GM18502 (cell line): ENCODE measurements at regions not wholly inside any gene's neighbourhood (a gene's known extent, or its start where the extent isn't known, plus 50 kb on each side); places are given as distances from the start of the nearest gene placed in this dataset.
"Not testable (repeated sequence)": the region's sequence is repeated elsewhere in the genome, so short reads cannot be mapped to it uniquely, and the experiment has no call there.

Source experiments
- ATAC-seq: cut with Tn5 transposase; IDR thresholded peaks from one replicate; pipeline ENCODE4 v1.9.1; 2021; ENCODE audit warnings: mild to moderate bottlenecking; ENCODE audit not compliant: unreplicated experiment, poor library complexity

DNA sequence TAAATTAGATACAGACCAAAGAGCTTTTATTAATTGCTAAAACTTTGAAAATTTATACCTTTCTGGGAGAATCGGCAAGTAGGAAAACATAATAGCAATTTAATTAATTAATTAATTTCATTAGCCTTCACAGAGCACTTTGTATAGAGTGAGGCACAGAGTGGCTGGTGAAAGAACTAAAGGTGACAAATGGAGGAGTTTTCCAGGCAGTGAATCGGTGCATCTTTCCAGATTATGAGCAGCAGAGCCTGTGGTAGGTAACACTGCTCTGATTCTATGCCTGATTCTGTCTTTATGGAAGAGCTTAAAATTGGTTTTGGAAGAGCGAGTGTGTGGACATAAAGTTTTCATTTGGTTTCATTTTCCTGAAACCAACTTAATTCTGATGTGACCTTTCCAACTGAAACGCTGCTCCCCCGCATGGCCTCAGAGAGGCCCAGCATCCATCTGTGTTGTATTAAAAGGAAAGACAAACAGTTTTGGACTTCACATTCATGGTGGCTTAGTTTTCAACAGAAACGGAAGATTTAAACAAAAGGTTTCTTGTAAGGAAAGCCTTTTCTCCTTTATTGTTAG is 188.9 kb upstream of the RPS23 start:
- ATAC-seq: no peak

DNA sequence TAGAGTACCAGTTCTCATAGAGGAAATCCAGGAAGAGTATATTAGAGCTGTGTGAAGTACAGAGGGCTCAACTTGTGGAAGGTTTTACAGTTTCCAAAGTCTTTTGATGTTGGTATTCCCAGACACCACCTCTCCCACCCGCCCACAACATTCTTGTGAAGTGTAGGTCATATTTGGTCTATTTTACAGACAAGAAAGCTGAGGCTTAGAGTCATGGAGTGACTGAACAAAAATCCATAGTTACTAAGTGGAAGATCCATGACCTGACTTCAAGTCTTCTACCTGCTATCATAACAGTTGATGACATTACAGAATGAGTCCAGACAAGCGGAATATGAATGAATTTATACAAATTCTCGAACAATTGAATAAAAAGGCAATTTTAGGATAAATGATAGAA is 187.1 kb upstream of the RPS23 start:
- no peak for ATAC-seq

DNA sequence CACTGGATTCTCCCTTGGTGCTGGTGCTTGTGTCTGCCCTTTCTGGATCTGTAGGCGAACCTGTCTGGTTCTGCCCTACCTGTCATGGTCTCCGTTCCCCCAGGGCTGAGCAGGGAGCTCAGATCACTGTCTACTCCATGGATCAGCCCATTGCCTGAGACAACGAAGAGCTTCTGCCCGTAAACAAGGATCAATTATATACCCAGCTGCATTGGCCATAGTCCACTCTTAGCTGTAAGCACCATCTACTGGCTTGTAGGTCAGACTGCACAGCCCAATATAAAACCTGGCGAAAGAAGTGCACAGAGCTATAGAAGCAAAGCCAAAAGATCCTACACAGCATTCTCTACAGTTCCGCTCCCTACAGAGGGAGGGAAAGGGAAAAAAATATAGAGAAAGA is 181.5 kb upstream of the RPS23 start:
- ATAC-seq: no peak

DNA sequence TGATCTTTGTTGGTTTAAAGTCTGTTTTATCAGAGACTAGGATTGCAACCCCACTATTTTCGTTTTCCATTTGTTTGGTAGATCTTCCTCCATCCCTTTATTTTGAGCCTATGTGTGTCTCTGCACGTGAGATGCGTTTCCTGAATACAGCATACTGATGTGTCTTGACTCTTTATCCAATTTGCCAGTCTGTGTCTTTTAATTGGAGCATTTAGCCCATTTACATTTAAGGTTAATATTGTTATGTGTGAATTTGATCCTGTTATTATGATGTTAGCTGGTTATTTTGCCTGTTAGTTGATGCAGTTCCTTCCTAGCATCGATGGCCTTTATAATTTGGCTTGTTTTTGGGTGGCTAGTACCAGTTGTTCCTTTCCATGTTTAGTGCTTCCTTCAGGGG is 177.2 kb upstream of the RPS23 start:
- ATAC-seq: not testable (repeated sequence)

DNA sequence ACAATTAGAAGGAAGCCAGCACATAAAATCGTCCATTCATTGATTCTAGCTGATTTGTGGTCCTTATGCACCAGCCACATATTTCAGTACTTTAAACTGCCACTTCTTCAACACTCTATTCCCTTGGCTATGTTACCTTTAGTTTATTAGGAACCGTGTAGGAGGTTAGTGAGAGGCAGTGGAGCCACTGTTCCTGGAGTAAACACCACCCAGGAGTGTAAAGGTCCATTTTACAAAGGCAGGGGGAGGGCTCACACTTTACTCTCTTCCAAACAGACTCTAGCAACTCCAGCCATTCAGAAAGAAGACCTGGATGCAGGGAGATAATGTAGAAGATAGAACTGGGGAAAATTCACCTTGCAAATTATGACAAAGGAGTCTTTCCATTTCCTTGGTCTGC is 170.2 kb upstream of the RPS23 start:
- no peak for ATAC-seq

DNA sequence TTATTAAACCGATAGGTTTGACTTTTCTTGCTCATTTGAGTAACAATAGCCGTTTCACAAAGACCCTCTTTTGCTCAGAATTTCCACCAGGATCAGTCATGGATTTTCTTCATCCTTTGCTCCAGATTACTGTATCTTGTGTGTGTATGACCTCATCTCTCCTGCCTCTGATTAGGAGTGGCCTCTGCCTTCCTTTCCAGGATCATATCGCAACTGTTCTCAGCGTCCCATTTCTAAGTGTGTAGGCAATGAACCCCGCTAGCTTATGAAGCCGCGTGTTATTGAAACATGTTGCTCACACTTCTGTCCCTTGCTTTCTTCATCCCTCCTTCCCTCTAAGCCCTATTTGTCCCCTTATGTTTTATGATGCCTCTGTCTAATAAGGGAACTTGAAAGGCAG is 169.8 kb upstream of the RPS23 start:
- ATAC-seq: no peak

DNA sequence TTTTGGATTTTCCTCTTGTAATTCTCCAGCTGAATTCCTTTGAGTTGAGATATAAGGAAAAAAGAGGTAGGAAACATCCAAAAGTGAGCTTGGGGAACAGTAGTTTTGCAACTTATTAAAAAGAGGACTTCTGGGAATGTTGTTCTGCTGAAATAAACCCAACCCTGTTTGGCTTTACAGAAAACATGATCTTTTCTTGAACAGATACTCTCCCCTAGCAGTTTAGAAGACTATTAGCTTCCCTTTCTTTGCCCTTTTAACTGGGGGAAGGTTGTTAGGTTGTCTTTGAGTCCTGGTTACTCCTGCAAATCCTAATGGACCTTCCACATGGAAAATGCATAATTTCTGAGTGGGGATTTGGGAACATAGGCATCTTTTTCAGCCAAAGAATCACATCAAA is 168.7 kb upstream of the RPS23 start:
- ATAC-seq: no peak

DNA sequence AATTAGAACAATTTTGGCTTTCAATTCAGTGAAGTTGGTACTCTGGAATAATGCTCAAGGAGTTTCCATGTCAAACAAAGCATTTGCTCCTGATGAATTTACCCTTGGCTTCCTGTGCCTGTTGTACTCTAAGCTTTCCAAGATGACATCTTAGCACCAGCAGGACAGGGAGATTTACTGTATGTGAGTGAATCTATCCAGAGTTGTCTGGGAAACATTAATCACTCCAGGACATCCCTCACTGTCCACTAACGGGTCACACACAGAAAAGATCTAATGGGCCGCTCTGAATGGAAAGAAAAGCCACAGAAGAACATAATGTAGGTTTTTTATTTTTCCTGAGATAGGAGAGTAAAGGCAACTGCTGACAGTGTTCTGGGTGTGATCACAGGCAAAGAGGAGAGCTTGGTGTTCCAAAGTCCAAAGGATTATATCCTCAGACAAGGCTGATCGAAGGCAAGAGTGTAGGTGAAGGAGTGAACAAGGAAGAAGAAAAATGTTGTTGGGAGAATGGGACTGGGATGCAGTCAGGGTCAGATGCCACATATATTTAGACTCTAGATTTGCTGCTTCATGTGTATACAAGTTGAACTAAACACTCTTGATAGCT is 167.7 kb upstream of the RPS23 start:
- ATAC-seq: no peak

DNA sequence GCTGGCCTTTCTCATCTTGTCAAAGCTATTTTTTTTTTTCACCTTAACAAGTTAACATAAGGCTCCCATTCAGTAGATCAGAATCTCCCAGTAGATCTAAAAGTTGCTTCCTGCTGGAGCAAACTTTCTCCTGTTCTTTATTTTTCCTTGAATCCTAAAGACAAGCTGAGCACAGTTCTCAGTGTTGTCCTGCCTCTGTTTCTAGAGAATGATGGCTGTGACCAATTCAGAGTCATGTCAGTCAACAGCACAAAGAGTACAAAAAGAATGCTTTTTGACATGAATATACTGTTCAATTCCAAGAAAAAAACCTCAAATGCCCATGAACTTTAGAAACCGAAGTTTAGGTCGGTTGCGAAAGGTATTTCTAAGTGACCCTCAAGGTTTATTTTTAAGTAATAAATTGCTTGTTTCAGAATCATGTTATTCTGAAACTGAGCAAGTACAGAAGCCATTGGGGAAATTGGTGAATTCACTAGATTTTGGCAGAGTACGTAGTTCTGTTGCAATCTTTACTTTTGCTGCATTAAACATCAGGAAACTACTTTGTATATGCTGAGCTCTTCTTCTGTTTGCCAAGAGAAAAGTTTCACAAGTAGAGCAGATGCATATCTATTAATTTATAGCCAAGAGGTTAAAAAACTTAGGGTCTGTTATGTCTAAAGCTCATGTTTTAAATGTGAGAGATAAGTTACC is 161.7 kb upstream of the RPS23 start:
- ATAC-seq: no peak

DNA sequence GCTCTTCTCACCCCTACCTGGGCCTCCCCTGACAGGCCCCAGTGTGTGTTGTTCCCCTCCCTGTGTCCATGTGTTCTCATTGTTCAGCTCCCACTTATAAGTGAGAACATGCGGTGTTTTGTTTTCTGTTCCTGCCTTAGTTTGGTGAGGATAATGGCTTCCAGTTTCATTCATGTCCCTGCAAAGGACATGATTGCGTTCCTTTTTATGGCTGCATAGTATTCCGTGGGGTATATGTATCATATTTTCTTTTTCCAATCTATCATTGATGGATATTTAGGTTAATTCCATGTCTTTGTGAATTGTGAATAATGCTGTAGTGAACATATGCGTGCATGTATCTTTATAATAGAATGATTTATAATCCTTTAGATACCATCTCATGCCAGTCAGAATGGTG is 159.4 kb upstream of the RPS23 start:
- ATAC-seq: not testable (repeated sequence)

DNA sequence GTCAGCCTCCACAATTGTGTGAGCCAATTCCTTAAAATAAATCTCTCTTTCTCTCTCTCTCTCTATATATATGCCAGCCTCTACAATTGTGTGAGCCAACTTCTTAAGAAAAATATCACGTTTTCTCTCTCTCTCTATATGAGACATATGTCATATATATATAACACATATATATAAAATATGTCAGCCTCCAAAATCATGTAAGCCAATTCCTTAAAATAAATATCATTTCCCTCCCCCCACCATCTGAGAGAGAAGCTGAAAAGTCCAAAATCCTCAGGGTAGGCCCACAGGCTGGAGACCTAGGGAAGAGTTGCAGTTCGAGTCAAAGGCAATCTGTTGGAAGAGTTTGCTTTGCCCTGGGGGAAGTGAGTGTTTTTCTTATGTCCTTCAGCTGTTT is 158.1 kb upstream of the RPS23 start:
- no peak for ATAC-seq

DNA sequence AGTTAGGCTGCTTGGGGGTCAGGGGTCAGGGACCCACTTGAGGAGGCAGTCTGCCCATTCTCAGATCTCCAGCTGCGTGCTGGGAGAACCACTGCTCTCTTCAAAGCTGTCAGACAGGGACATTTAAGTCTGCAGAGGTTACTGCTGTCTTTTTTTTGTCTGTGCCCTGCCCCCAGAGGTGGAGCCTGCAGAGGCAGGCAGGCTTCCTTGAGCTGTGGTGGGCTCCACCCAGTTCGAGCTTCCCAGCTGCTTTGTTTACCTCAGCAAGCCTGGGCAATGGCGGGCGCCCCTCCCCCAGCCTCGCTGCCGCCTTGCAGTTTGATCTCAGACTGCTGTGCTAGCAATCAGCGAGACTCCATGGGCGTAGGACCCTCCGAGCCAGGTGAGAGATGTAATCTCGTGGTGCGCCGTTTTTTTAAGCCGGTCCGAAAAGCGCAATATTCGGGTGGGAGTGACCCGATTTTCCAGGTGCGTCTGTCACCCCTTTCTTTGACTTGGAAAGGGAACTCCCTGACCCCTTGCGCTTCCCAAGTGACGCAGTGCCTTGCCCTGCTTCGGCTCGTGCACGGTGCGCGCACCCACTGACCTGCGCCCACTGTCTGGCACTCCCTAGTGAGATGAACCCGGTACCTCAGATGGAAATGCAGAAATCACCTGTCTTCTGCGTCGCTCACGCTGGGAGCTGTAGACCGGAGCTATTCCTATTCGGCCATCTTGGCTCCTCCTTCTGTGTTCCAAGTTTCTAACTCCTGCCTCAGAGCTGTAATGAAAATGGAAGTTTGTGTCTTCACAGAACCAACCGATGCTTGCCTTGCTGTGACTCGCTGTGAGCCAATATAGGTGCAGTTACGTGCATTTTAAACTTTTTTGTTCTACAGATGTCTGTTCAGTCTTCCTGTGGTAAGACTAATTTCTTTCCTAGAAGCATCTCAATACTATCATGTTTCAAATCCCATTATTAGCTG is 156.8 kb upstream of the RPS23 start:
- ATAC-seq: not testable (repeated sequence)

DNA sequence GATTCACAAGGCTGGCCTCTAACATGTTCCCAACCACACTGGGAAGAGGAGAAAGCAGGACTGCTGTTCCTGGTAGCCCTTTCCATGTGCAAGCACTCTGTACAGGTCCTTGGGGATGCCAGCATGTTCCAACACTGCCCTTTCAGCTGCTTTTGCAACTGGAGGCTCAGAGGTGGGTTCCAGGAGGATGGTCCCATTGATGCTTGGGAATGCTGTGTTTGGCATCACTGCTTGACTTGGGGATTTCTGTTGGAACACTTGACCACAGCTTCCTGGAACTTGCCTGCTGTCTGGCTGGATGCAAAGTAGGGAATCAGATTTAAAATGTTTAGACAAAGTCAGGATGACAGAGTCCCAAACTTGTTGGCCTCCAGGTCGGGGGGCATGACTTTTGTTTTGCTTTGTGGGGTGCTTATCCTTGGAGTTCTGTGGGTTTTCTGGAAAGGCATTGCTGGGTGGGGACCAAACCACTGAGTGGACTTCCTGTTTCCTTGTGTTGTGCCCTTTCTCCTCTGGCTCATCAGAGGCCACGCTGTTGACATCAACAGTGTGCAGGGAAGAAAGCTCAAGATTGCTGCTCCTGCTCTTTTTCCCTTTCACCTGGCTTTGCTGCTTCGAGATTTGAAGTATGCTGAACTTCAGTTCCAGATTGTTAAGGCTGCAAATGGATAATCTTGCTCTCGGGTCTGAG is 148.5 kb upstream of the RPS23 start:
- no peak for ATAC-seq

DNA sequence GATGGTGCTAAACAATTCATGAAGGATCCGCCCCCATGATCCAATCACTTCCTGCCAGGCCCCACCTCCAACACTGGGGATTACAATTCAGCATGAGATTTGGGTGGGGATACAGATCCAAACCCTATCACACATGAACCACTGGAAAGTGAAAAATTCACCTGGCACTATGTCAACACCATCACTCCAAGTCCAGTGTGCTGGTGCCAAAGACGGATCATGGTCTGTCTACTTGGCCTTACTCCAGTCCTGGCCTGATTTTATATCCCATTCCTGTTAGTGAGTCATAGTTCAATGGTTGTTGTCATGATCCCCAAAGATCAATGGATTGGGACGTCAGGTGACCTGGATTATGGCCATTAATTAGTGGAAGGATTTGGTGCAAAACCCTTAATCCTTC is 147.4 kb upstream of the RPS23 start:
- no peak for ATAC-seq

DNA sequence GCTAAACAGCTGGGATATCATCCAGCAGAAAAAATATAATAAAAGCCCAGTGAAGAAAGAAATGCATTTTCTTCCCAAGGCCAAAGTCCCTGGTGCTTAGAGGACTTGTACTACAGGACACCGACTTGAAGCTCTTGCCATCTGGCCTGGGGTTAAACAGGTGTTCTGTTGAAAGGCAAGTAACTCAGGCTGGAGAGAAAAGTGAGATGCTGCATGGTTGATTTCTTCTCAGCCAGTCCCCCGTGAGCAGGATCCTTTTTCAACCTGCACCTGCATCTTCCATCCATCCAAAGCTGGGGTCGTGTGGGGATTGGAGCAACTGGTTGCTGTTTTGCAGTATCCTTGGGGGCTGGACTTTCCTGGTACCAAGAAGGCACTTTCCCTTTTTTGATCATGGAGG is 146.1 kb upstream of the RPS23 start:
- no peak for ATAC-seq

DNA sequence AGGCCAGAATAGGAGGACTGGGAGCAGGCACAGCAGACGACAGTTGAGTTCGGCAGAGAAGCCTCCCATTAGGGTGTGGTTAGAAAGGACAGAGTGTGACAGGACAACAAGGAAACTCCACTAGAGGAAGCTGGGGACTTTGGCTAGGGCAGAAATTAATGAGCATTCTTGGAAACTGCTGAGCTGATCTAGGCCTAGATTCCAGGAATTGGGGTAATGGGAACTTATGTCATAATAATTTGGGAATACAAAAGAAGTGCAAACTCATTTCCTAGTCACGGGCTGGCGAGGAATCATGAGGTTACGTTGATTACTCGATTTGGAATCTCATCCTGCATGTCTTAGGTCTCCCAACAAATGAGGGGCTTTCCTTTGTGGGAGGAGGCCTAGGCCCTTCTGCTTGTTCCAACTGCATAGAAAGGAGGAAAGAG is 144.6 kb upstream of the RPS23 start:
- ATAC-seq: no peak

DNA sequence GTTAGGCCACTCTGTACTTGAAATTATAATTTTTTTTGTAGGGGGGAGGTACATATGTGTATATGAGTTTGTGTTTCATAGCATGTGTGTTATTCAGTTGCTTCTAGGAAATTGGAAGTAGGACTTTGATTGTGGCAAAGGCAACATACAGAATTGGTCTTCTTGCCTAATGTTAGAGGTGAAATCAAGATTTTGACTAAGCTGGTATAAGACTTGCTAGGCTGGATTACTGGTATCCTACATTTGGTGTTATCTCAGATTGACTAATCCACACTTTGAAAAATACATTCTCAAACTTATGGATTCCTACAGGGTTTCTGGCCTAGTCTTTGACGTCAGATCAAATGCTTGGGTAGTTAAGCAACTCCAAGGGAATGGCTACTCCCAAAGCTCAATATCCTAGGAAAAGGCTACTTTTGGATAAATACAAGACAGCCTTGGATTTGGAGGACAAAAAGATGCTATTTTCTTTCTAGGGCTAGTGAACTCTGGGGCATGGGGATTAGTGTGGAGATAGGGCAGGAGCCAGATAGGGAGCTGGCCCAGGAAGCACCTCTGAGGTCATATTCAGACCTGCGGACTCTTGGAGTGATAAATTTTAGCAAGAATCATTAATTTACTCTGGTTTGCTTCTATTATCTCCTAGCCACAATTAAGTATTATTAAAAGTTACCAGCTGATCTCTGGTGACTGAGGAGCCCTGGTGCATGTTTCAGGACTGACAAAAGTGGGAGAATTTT is 144.0 kb upstream of the RPS23 start:
- no peak for ATAC-seq

DNA sequence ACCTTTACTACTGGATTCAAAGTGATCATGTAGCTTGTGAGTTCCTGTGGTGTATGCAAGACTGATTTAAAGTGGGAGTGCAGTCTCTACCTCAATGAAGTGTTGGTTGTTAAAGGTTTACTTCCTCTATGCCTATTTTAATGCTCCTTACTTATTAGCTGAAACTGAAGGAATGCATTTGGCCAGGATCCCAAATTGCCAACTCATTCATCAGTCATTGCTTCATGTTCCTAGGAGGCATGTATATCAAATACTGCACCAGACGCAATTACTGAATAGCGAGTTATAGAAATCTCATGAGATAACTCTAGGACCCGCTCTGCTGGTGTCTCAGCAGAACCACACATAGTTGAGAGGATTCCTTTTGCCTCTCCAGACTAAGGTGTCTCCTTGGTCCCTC is 143.0 kb upstream of the RPS23 start:
- ATAC-seq: no peak

DNA sequence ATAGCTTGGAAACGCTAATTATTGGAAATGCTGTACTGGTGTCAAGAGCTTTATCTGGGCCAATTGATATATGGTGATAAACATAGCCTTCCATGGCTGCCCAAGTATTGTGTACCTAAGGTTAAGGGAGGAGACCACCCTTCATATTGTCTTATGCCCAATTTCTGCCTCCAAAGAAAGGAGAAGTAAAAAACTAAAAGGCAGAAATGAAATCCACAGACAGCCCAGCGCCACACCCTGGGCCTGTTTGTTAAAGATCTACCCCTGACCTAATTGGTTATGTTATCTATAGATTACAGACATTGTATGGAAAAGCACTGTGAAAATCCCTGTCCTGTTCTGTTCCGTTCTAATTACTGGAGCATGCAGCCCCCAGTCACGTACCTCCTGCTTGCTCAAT is 142.4 kb upstream of the RPS23 start:
- not testable (repeated sequence) for ATAC-seq
